ENCODE measurements at regions not wholly inside any gene's neighbourhood (a gene's known extent, or its start where the extent isn't known, plus 50 kb on each side); places are given as distances from the start of the nearest gene placed in this dataset.

GRCh38 chr16:10305912-10306311 is 79.9 kb upstream of the ATF7IP2 start:
- H3K27ac ChIP-seq, result no peak overlapping the region

GRCh38 chr16:10308305-10309193 is 77.3 kb upstream of the ATF7IP2 start:
- H3K27ac ChIP-seq, result no peak overlapping the region
- TF ChIP-seq CTCF (IDR thresholded peaks at IDR 0.05), result no peak

More at GRCh38 chr16:10305912-10306311, 79.9 kb upstream of the ATF7IP2 start:
- TF ChIP-seq ZFX (IDR thresholded peaks at IDR 0.05; ENCODE audit: borderline replicate concordance) (no peak), CTCF (IDR thresholded peaks at IDR 0.05) (no peak)

- no peak overlapping the region for H3K27ac ChIP-seq
- TF ChIP-seq ZFX (IDR thresholded peaks at IDR 0.05; ENCODE audit: borderline replicate concordance) (no peak), CTCF (IDR thresholded peaks at IDR 0.05) (no peak)
Observed at GRCh38 chr16:10309271-10309932, 76.5 kb upstream of the ATF7IP2 start.

GRCh38 chr16:10312008-10312407 is 73.9 kb upstream of the ATF7IP2 start:
- TF ChIP-seq ZFX (IDR thresholded peaks at IDR 0.05; ENCODE audit: borderline replicate concordance) (no peak), CTCF (IDR thresholded peaks at IDR 0.05) (no peak)

GRCh38 chr16:10312784-10313724 is 72.8 kb upstream of the ATF7IP2 start:
- TF ChIP-seq ZFX (IDR thresholded peaks at IDR 0.05; ENCODE audit: borderline replicate concordance) (no peak), CTCF (IDR thresholded peaks at IDR 0.05) (no peak)
- H3K27ac ChIP-seq, result no peak overlapping the region

More at GRCh38 chr16:10312008-10312407, 73.9 kb upstream of the ATF7IP2 start:
- H3K27ac ChIP-seq, result no peak overlapping the region

GRCh38 chr16:10314317-10314716 is 71.5 kb upstream of the ATF7IP2 start:
- no peak overlapping the region for H3K27ac ChIP-seq
- TF ChIP-seq ZFX (IDR thresholded peaks at IDR 0.05; ENCODE audit: borderline replicate concordance), result no peak
- no peak for TF ChIP-seq CTCF (IDR thresholded peaks at IDR 0.05)

Data from 22Rv1 (cell line).